ENCODE measurements at regions not wholly inside any gene's neighbourhood (a gene's known extent, or its start where the extent isn't known, plus 50 kb on each side); places are given as distances from the start of the nearest gene placed in this dataset.
"Not testable (repeated sequence)": the region's sequence is repeated elsewhere in the genome, so short reads cannot be mapped to it uniquely, and the experiment has no call there.

- no TSS peak for BruUV-seq (replicated peaks)
These were observed 83.7 kb upstream of the PARP8 start for GRCh38 chr5:50582699-50583098.

GRCh38 chr5:50583621-50584020, 82.8 kb upstream of the PARP8 start:
- FAIRE-seq (no peak), DNase-seq (ENCODE audit: low read depth, low spot score) (no peak)
- H2AFZ ChIP-seq (ENCODE audit: low read depth, low read length), result no peak overlapping the region
- H3K9me1 ChIP-seq (replicated peaks; ENCODE audit: control insufficient read depth, extremely low read depth, insufficient read depth, low read length), result no peaks in the 10 kb centered on the region
- dilution Hi-C loops (cut with MboI; ENCODE audit: extremely low pct_ligation_motif_present, low sequenced_read_pairs), result no loop called here
- H3K9me3 ChIP-seq (replicated peaks; ENCODE audit: control insufficient read depth, insufficient read depth, low read length), result no peaks in the 10 kb centered on the region
- no peaks in the 10 kb centered on the region for H3K79me2 ChIP-seq (ENCODE audit: control insufficient read depth, insufficient read depth, low read length)
- intact Hi-C loops (cut with micrococcal nuclease), result no loop called here
- H3K36me3 ChIP-seq (ENCODE audit: control insufficient read depth in 2 of 2, extremely low read depth in 1 of 2, insufficient read depth in 2 of 2, low read length in 2 of 2), result no peaks in the 10 kb centered on the region
- no peaks in the 10 kb centered on the region for H3K27me3 ChIP-seq (ENCODE audit: control insufficient read depth in 2 of 2, insufficient read depth in 2 of 2, low read length in 2 of 2)
- H3K4me1 ChIP-seq (ENCODE audit: control insufficient read depth, extremely low read depth, insufficient read depth, low read length), result no peaks in the 10 kb centered on the region
- TF ChIP-seq EZH2 (IDR thresholded peaks at IDR 0.05; ENCODE audit: borderline replicate concordance, low read depth, low read length, severe bottlenecking) (no peak), MYC (IDR thresholded peaks at IDR 0.05; ENCODE audit: low read depth, low read length) (no peak), FOS (IDR thresholded peaks at IDR 0.05; ENCODE audit: borderline replicate concordance, insufficient read depth, low read length) (no peak), JUN (IDR thresholded peaks at IDR 0.05; ENCODE audit: borderline replicate concordance, insufficient read depth, insufficient read length, low read depth) (no peak), GATA2 (IDR thresholded peaks at IDR 0.05; ENCODE audit: insufficient read depth, insufficient read length, low read depth, low read length) (no peak), CTCF (IDR thresholded peaks at IDR 0.05; ENCODE audit: extremely low read depth in 1 of 2, insufficient read depth in 1 of 2, low read depth in 1 of 2, low read length in 2 of 2) (no peak), POLR2A (IDR thresholded peaks at IDR 0.05; ENCODE audit: low read depth, low read length) (no peak), POLR2AphosphoS5 (IDR thresholded peaks at IDR 0.05; ENCODE audit: insufficient read depth, low read depth, low read length) (no peak), MAX (IDR thresholded peaks at IDR 0.05; ENCODE audit: insufficient read depth, insufficient read length) (no peak)
- no peak overlapping the region for H3K9ac ChIP-seq (replicated peaks; ENCODE audit: extremely low read depth, insufficient read depth, low read length)
- no peak overlapping the region for H3K4me2 ChIP-seq (ENCODE audit: insufficient read depth, low read length)
- H3K27ac ChIP-seq (ENCODE audit: insufficient read depth, low read depth, low read length), result no peak overlapping the region
- ChIA-PET POLR2A (no interaction called here), CTCF (no interaction called here)
- H3K4me3 ChIP-seq (replicated peaks in 1 of 3; ENCODE audit: insufficient read depth in 1 of 3, low read depth in 1 of 3, low read length in 3 of 3), result no peak overlapping the region
- no peaks in the 10 kb centered on the region for H4K20me1 ChIP-seq (replicated peaks; ENCODE audit: control insufficient read depth, extremely low read depth, insufficient read depth, low read length)
- BruUV-seq (replicated peaks), result no TSS peak

More at GRCh38 chr5:50582699-50583098, 83.7 kb upstream of the PARP8 start:
- DNase-seq (ENCODE audit: low read depth, low spot score) (no peak), FAIRE-seq (no peak)
- Histone ChIP-seq H3K4me2 (ENCODE audit: insufficient read depth, low read length) (no peak overlapping the region), H2AFZ (ENCODE audit: low read depth, low read length) (no peak overlapping the region), H3K27me3 (ENCODE audit: control insufficient read depth in 2 of 2, insufficient read depth in 2 of 2, low read length in 2 of 2) (no peaks in the 10 kb centered on the region), H3K27ac (ENCODE audit: insufficient read depth, low read depth, low read length) (no peak overlapping the region), H3K9ac (replicated peaks; ENCODE audit: extremely low read depth, insufficient read depth, low read length) (no peak overlapping the region), H4K20me1 (replicated peaks; ENCODE audit: control insufficient read depth, extremely low read depth, insufficient read depth, low read length) (no peaks in the 10 kb centered on the region), H3K4me3 (replicated peaks in 1 of 3; ENCODE audit: insufficient read depth in 1 of 3, low read depth in 1 of 3, low read length in 3 of 3) (no peak overlapping the region), H3K9me3 (replicated peaks; ENCODE audit: control insufficient read depth, insufficient read depth, low read length) (no peaks in the 10 kb centered on the region), H3K36me3 (ENCODE audit: control insufficient read depth in 2 of 2, extremely low read depth in 1 of 2, insufficient read depth in 2 of 2, low read length in 2 of 2) (no peaks in the 10 kb centered on the region), H3K4me1 (ENCODE audit: control insufficient read depth, extremely low read depth, insufficient read depth, low read length) (no peaks in the 10 kb centered on the region), H3K79me2 (ENCODE audit: control insufficient read depth, insufficient read depth, low read length) (no peaks in the 10 kb centered on the region), H3K9me1 (replicated peaks; ENCODE audit: control insufficient read depth, extremely low read depth, insufficient read depth, low read length) (no peaks in the 10 kb centered on the region)
- ChIA-PET CTCF (no interaction called here), POLR2A (no interaction called here)
- intact Hi-C loops (cut with micrococcal nuclease), result no loop called here
- dilution Hi-C loops (cut with MboI; ENCODE audit: extremely low pct_ligation_motif_present, low sequenced_read_pairs), result no loop called here
- TF ChIP-seq POLR2AphosphoS5 (IDR thresholded peaks at IDR 0.05; ENCODE audit: insufficient read depth, low read depth, low read length) (no peak), EZH2 (IDR thresholded peaks at IDR 0.05; ENCODE audit: borderline replicate concordance, low read depth, low read length, severe bottlenecking) (no peak), JUN (IDR thresholded peaks at IDR 0.05; ENCODE audit: borderline replicate concordance, insufficient read depth, insufficient read length, low read depth) (no peak), MYC (IDR thresholded peaks at IDR 0.05; ENCODE audit: low read depth, low read length) (no peak)

- H3K27me3 ChIP-seq (ENCODE audit: control insufficient read depth in 2 of 2, insufficient read depth in 2 of 2, low read length in 2 of 2); DNase-seq (ENCODE audit: low read depth, low spot score); H4K20me1 ChIP-seq (replicated peaks; ENCODE audit: control insufficient read depth, extremely low read depth, insufficient read depth, low read length); BruUV-seq (replicated peaks); H3K9me1 ChIP-seq (replicated peaks; ENCODE audit: control insufficient read depth, extremely low read depth, insufficient read depth, low read length); H3K4me3 ChIP-seq (replicated peaks in 1 of 3; ENCODE audit: insufficient read depth in 1 of 3, low read depth in 1 of 3, low read length in 3 of 3); H2AFZ ChIP-seq (ENCODE audit: low read depth, low read length); intact Hi-C loops (cut with micrococcal nuclease); dilution Hi-C loops (cut with MboI; ENCODE audit: extremely low pct_ligation_motif_present, low sequenced_read_pairs); H3K79me2 ChIP-seq (ENCODE audit: control insufficient read depth, insufficient read depth, low read length); H3K4me2 ChIP-seq (ENCODE audit: insufficient read depth, low read length); CTCF ChIA-PET; H3K9ac ChIP-seq (replicated peaks; ENCODE audit: extremely low read depth, insufficient read depth, low read length); POLR2A ChIA-PET; H3K9me3 ChIP-seq (replicated peaks; ENCODE audit: control insufficient read depth, insufficient read depth, low read length); FAIRE-seq; H3K36me3 ChIP-seq (ENCODE audit: control insufficient read depth in 2 of 2, extremely low read depth in 1 of 2, insufficient read depth in 2 of 2, low read length in 2 of 2); H3K27ac ChIP-seq (ENCODE audit: insufficient read depth, low read depth, low read length); H3K4me1 ChIP-seq (ENCODE audit: control insufficient read depth, extremely low read depth, insufficient read depth, low read length): not testable (repeated sequence)
These were observed 78.0 kb upstream of the PARP8 start for GRCh38 chr5:50588471-50588870.

Measured in endothelial cell of umbilical vein (primary cell).